Common myeloid progenitor, CD34-positive (primary cell): ENCODE measurements at regions not wholly inside any gene's neighbourhood (a gene's known extent, or its start where the extent isn't known, plus 50 kb on each side); places are given as distances from the start of the nearest gene placed in this dataset.

Experiments used
- CTCF ChIA-PET: fragments of 350-600 bp; sonication (Branson Sonifier 250); formaldehyde crosslinking; loops from one replicate; lab custom pipeline; 2021; ENCODE audit warnings: antibody characterized with exemption; lab: Charles Lee
- POLR2A ChIA-PET: fragments of 350-600 bp; sonication (Branson Sonifier 250); formaldehyde crosslinking; loops from one replicate; lab custom pipeline; 2021; ENCODE audit warnings: antibody characterized with exemption; lab: Charles Lee
- DNase-seq, 3 donors: peaks; one replicate each; pipeline versions ENCODE4 v3.0.0 to v3.0.0-alpha.2; 2013
- H3K27ac ChIP-seq, 2 experiments: 1 replicate in 1 of 2; 2 replicates in 1 of 2; pipeline ENCODE4 v1.7.0; 2013; ENCODE audit warnings: inconsistent platforms in 2 of 2, low read length in 2 of 2, mild to moderate bottlenecking in 2 of 2, low read depth in 1 of 2, moderate library complexity in 1 of 2; ENCODE audit not compliant: severe bottlenecking in 2 of 2, insufficient read depth in 1 of 2, poor library complexity in 1 of 2
- H3K27me3 ChIP-seq, 5 experiments: replicated peaks in 2 of 5; 1 replicate in 3 of 5; 2 replicates in 2 of 5; pipeline versions ENCODE4 v1.6.1 to v1.7.0; 2013; ENCODE audit warnings: low read length in 4 of 5, mild to moderate bottlenecking in 2 of 5, moderate library complexity in 2 of 5, inconsistent platforms in 1 of 5; ENCODE audit not compliant: insufficient read depth in 5 of 5, control insufficient read depth in 4 of 5
- H3K36me3 ChIP-seq, 4 experiments: 1 replicate in 2 of 4; 2 replicates in 2 of 4; pipeline versions ENCODE4 v1.6.1 to v1.7.0; 2013; ENCODE audit warnings: low read length in 3 of 4, control low read depth in 1 of 4, mild to moderate bottlenecking in 1 of 4; ENCODE audit not compliant: control insufficient read depth in 4 of 4, insufficient read depth in 4 of 4
- H3K4me1 ChIP-seq, 4 experiments: 1 replicate in 3 of 4; 2 replicates in 1 of 4; pipeline versions ENCODE4 v1.6.1 to v1.7.1; 2013; ENCODE audit warnings: low read length in 3 of 4, mild to moderate bottlenecking in 3 of 4, control low read depth in 1 of 4, inconsistent platforms in 1 of 4, moderate library complexity in 1 of 4; ENCODE audit not compliant: control insufficient read depth in 4 of 4, insufficient read depth in 4 of 4; ENCODE audit errors: control extremely low read depth in 1 of 4
- H3K4me3 ChIP-seq, 7 experiments: 1 replicate in 4 of 7; 2 replicates in 3 of 7; pipeline versions ENCODE4 v1.5.1 to v1.7.0; 2013; ENCODE audit warnings: mild to moderate bottlenecking in 7 of 7, low read length in 6 of 7, moderate library complexity in 6 of 7, inconsistent platforms in 2 of 7, low read depth in 2 of 7, control low read depth in 1 of 7; ENCODE audit not compliant: insufficient read depth in 4 of 7, control insufficient read depth in 1 of 7; ENCODE audit errors: extremely low read depth in 1 of 7
- H3K9me3 ChIP-seq, 5 experiments: 1 replicate in 4 of 5; 2 replicates in 1 of 5; pipeline versions ENCODE4 v1.6.1 to v1.7.1; 2013; ENCODE audit warnings: low read length in 4 of 5, mild to moderate bottlenecking in 2 of 5, inconsistent platforms in 1 of 5, low read depth in 1 of 5, moderate library complexity in 1 of 5; ENCODE audit not compliant: control insufficient read depth in 4 of 5, insufficient read depth in 2 of 5; ENCODE audit errors: control extremely low read depth in 1 of 5
- WGBS: methylation state at CpG from one replicate; pipeline ENCODE4 v1.1.5; 2013; ENCODE audit not compliant: insufficient coverage; 5-methylcytosine and 5-hydroxymethylcytosine counted together

GRCh38 chr5:5677738-5678137, 255.3 kb downstream of the ICE1 start:
- ChIA-PET CTCF (interaction anchor here (0.7 kb wide), 1 partner anchor 811 kb away, joined by 3 read pairs; no protein-coding TSS in a partner anchor), POLR2A (no interaction called here)
- Histone ChIP-seq H3K27me3 (no peaks in the 10 kb centered on the region), H3K27ac (no peak overlapping the region), H3K4me3 (no peak overlapping the region), H3K9me3 (no peaks in the 10 kb centered on the region), H3K4me1 (no peaks in the 10 kb centered on the region), H3K36me3 (no peaks in the 10 kb centered on the region)
- no peak for DNase-seq
- WGBS, result 92% methylated on average over 2 of the region's 2 CpGs

- CTCF ChIA-PET, result no interaction called here
- no peak overlapping the region for H3K4me3 ChIP-seq
- H3K4me1 ChIP-seq, result no peaks in the 10 kb centered on the region
- no peaks in the 10 kb centered on the region for H3K36me3 ChIP-seq
- DNase-seq, result no peak
- no peaks in the 10 kb centered on the region for H3K9me3 ChIP-seq
- no peak overlapping the region for H3K27ac ChIP-seq
- H3K27me3 ChIP-seq, result no peaks in the 10 kb centered on the region
- POLR2A ChIA-PET, result no interaction called here
- 100% methylated on average over 3 of the region's 3 CpGs for WGBS
Measured at GRCh38 chr5:5676218-5676617, 253.7 kb downstream of the ICE1 start.

GRCh38 chr5:5675511-5675910, 253.0 kb downstream of the ICE1 start:
- Histone ChIP-seq H3K4me1 (no peaks in the 10 kb centered on the region), H3K4me3 (no peak overlapping the region), H3K27ac (no peak overlapping the region), H3K36me3 (no peaks in the 10 kb centered on the region), H3K9me3 (no peaks in the 10 kb centered on the region), H3K27me3 (no peaks in the 10 kb centered on the region)
- ChIA-PET POLR2A (no interaction called here), CTCF (no interaction called here)
- no peak for DNase-seq
- 60% methylated on average over 1 of the region's 1 CpG for WGBS

- H3K4me1 ChIP-seq, result no peaks in the 10 kb centered on the region
- POLR2A ChIA-PET, result no interaction called here
- CTCF ChIA-PET, result no interaction called here
- no peaks in the 10 kb centered on the region for H3K36me3 ChIP-seq
- no peak overlapping the region for H3K27ac ChIP-seq
- DNase-seq, result no peak
- no peaks in the 10 kb centered on the region for H3K9me3 ChIP-seq
- no peaks in the 10 kb centered on the region for H3K27me3 ChIP-seq
- 57% methylated on average over 1 of the region's 1 CpG for WGBS
- no peak overlapping the region for H3K4me3 ChIP-seq
Measured at GRCh38 chr5:5671823-5672222, 249.3 kb downstream of the ICE1 start.

GRCh38 chr5:5667136-5667554, 244.7 kb downstream of the ICE1 start:
- POLR2A ChIA-PET, result no interaction called here
- 90% methylated on average over 2 of the region's 3 CpGs for whole genome bisulfite sequencing
- CTCF ChIA-PET, result no interaction called here
- Histone ChIP-seq H3K36me3 (no peaks in the 10 kb centered on the region), H3K27me3 (no peaks in the 10 kb centered on the region), H3K4me1 (no peaks in the 10 kb centered on the region), H3K4me3 (no peak overlapping the region), H3K27ac (no peak overlapping the region), H3K9me3 (no peaks in the 10 kb centered on the region)
- no peak for DNase-seq

- 89% methylated on average over 7 of the region's 7 CpGs for WGBS
- no peak for DNase-seq
- ChIA-PET CTCF (no interaction called here), POLR2A (no interaction called here)
- Histone ChIP-seq H3K4me1 (no peaks in the 10 kb centered on the region), H3K27ac (no peak overlapping the region), H3K4me3 (no peak overlapping the region), H3K9me3 (no peaks in the 10 kb centered on the region), H3K27me3 (no peaks in the 10 kb centered on the region), H3K36me3 (no peaks in the 10 kb centered on the region)
Measured at GRCh38 chr5:5666369-5666768, 243.9 kb downstream of the ICE1 start.

GRCh38 chr5:5666076-5666365, 243.5 kb downstream of the ICE1 start:
- H3K4me1 ChIP-seq, result no peaks in the 10 kb centered on the region
- no peaks in the 10 kb centered on the region for H3K27me3 ChIP-seq
- no peak overlapping the region for H3K27ac ChIP-seq
- H3K36me3 ChIP-seq, result no peaks in the 10 kb centered on the region
- POLR2A ChIA-PET, result no interaction called here
- CTCF ChIA-PET, result no interaction called here
- H3K4me3 ChIP-seq, result no peak overlapping the region
- no CpG with 5 or more reads among the region's 2 CpGs for WGBS
- no peaks in the 10 kb centered on the region for H3K9me3 ChIP-seq
- DNase-seq, result no peak
